ENCODE measurements at regions not wholly inside any gene's neighbourhood (a gene's known extent, or its start where the extent isn't known, plus 50 kb on each side); places are given as distances from the start of the nearest gene placed in this dataset.

DNA sequence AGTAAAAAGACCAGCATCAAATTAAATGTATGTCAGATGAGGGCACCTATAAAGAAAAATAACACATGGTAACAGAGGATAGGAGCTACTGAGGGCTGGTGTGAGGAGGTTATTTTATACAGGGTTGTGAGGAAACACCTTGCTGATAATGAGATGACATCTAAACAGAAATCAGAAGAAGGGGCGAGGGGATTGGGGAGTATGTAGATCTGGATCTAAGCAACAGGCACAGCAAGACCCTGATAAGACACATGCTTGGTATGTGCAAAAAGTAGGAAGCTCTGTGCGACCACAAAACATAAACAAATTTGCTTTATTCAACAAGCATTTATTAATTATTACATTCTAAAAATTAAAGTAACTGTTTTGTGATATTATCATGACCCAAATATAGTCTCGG is 295.4 kb downstream of the ZEB2 start:
- no peak overlapping the region for H3K27ac ChIP-seq
- DNase-seq (ENCODE audit: low read depth, low spot score): no peak

DNA sequence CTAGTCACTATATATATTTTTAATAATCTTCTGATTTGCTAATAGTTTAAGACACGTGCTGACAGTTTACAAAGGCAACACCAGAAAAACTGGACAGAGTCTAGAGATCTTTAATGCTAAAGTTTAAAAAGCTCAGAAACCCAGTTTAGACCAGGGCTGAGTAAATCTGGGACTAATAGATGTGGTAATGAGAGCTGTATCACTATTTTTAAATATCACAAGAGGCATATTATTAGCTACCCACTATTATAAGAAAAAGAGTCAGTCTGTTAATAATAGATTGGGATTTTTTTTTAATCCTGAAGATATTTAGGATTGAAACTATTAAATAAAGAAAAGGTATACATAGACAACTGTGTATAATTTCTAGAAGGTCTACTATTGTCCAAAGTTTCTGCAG is 299.9 kb downstream of the ZEB2 start:
- DNase-seq (ENCODE audit: low read depth, low spot score): no peak
- no peak overlapping the region for H3K27ac ChIP-seq

DNA sequence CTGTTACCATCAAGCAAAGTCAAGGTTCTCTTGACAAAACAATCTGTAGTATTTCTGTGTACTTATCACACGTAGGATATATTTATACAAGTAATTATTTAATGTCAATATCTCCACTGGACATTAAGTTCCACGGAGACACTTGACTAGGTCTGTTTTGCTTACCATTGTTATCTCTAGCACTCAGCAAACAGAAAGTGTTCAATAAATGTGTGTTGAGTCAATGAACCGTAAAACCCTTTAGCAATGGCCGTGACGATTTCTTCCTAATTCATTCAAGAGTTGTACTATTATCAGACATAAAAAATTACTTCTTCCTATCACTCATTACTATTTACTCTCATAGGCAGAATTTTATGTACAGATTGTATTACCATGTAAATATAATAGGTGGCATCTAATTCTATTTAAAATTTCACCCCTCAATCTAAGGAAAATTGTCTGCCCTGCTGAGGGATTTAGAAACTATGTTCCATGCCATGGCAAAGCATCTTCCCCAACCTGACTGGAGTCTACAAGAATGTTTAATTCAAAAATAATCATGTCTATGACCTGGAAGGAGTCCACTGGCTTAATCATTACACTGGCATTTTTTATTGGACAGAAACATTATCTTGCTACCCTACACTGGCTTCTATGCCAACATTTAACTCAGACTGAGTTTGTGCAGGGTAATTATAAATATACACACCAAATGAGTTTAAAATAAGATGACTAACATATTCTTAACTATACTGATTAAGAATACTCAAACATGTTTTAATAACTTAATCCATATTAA is 301.9 kb downstream of the ZEB2 start:
- no peak overlapping the region for H3K27ac ChIP-seq
- DNase-seq (ENCODE audit: low read depth, low spot score): no peak

DNA sequence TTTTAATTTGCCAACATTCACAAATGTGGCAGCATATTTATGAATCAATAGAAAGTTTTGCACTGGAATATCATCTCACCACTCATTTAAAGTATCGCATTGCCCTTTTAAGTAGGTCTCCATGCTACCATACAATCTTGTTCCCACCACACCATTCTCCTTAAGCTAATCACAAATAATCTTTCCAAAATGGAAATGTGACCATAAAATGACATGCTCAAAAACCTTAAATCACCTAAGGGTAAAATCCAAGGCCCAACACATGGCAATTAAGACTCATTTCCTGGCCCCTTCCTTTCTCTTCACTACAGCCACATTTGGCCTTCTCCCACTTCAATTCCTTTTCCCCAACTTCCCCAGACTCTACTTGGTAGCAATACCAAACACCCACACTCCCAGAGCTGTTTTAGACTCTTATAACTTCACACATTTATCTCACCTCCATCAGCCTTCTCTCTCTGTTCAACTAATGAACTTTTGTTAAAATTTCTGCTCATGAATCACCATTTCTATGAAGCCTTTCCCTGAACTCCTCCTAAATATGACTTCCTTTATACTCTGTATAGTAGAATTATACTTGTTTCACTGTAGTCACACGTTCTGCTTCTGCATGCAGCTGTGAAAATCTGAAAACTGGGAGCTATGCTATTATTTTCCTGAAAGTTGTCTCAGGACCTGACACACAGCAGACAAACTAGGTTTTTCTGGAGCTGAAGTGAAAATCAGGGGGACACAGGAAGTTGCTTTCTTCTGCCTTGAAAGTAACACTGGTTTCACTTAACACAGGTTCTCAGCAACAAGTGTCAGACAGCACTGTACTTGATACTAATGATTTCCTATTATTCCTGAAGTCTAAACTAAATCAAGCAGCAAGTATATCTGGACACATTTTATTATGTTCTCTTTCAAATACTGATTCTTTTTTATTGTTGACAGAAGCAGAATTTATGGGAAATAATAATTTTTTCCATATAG is 303.9 kb downstream of the ZEB2 start:
- H3K27ac ChIP-seq: no peak overlapping the region
- no peak for DNase-seq (ENCODE audit: low read depth, low spot score)

DNA sequence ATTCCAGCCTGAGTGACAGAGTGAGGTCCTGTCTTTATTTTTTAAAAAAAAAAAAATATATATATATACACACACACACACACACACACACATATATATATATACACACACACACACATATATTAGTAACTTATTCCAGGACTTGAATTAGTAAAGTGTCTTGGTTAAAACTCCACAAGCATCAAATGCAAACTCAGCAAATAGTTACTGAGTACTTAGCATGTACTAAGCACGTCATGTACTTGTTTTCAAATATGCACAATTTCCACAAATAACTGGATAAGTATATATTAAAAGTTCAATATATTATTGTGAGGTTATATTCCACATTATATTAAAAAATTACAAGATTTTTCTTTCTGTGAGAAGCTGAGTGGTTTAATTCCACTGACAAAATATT is 304.7 kb downstream of the ZEB2 start:
- no peak for DNase-seq (ENCODE audit: low read depth, low spot score)
- H3K27ac ChIP-seq: no peak overlapping the region

DNA sequence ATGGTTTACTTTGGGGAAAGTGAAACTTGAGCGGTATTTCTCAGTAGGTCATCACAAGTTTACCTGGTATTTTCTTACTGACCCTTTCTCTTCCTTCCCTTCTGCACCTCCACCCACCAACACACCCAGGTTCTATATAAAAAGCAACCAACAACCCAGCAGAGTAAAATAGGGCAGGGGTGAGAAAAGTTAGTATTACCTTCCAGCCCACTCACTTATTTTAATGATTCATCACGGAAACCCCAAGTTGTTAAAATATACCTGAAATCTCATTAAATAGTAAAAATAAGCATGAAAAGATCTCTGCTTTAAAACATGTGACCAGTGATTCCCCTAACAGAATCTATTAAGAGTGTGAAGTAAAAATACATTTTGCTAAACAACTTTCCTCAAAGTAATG is 306.1 kb downstream of the ZEB2 start:
- H3K27ac ChIP-seq: no peak overlapping the region
- DNase-seq (ENCODE audit: low read depth, low spot score): no peak

DNA sequence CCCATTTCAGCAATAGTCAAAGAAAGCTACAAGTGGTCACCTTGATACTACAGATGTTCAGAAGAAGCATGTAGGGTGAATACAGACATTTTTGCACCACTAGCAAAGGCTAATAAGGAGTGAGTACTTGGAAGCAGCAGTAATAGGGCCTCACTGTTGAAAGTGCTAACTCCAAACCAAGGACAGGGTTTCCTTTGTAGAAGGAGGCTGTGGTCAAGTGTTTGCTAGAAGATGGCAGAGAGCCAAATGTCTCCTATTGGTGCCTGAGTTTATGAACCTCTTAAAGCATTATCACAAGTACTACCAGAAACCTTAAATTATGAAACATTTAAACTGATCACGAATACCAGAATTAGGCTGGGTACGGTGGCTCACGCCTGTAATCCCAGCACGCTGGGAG is 308.1 kb downstream of the ZEB2 start:
- H3K27ac ChIP-seq: no peak overlapping the region
- DNase-seq (ENCODE audit: low read depth, low spot score): no peak

DNA sequence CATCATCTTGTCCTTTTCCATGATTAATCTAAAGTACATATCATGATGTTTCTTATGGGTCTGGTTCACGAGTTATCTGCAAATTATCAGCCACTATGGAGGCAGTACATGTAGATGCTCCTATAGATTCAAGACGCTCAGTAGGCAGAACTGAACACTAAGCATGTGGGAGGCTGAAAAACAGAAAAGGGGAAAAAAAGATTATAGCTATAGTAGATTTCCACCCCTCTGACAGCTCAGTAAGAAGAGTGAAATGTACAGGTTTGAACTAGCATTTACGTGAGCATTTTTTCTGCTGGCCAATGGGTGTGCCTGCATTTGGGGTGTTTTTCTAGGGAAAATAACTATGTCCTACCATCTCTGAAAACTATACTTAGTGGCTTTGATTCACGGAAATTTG is 308.9 kb downstream of the ZEB2 start:
- DNase-seq (ENCODE audit: low read depth, low spot score): no peak
- no peak overlapping the region for H3K27ac ChIP-seq

DNA sequence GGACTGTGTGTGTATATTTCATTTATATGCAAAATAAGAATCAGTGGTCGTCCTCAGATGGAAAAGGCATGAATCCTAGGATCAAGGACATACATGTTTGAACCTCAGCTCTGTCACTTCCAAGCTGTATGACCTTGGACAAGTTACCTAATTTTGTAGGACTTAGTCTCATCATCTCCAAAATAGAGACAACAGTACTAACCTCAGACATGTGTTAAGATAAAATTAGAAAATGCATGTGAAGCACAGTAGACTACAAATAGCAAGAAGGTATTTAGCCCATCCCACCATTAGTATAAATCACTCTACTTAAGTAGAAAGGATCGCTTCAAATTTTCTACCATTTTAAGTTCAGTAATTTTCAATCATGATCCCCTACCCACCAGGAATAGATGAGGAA is 309.8 kb downstream of the ZEB2 start:
- no peak for DNase-seq (ENCODE audit: low read depth, low spot score)
- no peak overlapping the region for H3K27ac ChIP-seq

DNA sequence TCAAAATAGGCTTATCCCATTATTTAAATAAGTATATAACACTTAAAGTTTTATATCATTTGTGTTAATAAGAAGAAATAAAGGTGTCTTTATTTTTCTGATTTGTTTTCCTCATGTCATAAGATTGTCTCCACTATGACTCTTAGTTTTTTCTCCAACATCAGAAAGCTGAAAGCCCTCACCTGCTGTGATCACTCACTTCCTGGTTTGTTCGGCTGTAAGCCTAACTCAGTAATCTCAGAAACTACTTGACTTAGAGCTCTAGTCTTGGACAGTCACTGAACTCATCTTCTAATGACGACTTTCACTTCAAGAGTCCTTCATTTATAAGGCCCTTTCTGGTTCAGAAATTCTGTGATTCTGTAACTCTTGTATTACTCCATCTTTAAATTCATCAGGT is 311.0 kb downstream of the ZEB2 start:
- H3K27ac ChIP-seq: no peak overlapping the region
- DNase-seq (ENCODE audit: low read depth, low spot score): no peak

DNA sequence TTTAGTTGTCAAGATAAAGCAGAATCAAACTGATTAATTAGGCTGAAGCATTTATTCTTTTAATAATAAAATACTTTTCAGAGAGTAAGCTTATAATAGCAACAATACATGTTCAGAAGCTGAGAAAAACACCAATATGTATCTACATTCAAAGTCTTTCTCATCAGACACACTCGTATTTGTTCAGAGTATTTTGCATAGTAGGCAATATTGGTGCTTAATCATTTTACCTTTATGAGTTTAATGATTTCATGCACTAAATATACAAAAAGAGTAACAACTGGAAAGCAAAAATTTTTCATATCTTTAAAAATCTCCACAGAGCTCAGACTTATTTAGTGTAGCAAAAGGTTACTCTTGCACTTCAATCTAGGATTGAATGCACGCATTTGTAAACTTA is 313.9 kb downstream of the ZEB2 start:
- no peak for DNase-seq (ENCODE audit: low read depth, low spot score)
- no peak overlapping the region for H3K27ac ChIP-seq

DNA sequence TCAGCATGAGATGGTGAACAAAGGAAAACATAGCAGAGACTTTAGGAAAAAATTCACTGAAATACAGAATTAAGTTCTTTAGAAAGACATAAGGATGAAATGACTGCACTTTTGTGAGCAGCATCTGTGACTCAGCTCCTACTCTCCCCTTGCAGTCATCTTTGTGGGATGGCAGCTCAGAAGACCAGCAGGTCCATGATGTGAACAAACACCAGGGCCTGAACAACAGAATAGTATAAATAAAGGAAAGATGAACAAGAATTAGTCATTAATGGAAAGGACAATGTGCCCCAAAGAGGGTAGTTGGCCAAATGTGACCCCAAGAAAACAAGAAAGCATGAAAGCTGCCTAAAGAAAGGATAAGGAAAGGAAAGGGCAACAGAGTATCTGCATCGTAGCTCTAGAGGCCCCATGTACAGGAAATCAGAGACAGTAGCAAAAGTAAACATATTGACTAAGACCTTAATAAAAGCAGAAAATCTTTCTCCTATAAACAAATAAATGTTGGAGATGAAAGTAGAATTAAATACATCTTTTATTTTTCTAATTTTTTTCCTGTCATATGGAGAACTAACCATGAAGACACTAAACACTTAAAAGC is 318.0 kb downstream of the ZEB2 start:
- DNase-seq (ENCODE audit: low read depth, low spot score): no peak
- no peak overlapping the region for H3K27ac ChIP-seq

DNA sequence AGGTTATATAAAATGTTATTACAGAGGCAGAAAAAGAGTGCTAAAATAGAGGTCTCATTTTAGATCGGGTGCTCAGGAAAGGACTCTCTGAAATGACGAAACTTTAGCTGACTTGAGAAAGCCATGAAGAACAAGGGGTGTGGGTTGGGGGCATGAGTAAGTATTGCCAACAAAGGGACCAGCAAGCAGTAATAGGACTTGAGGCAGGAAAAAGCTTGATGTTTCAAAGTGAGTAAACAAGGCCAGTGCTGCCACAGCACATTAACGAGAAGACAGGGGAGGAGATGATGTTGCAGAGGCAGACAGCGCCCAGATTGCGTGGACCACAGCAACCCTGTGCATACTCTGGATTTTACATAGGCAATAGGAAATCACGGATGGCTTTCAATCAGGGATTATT is 318.8 kb downstream of the ZEB2 start:
- H3K27ac ChIP-seq: no peak overlapping the region
- DNase-seq (ENCODE audit: low read depth, low spot score): no peak

DNA sequence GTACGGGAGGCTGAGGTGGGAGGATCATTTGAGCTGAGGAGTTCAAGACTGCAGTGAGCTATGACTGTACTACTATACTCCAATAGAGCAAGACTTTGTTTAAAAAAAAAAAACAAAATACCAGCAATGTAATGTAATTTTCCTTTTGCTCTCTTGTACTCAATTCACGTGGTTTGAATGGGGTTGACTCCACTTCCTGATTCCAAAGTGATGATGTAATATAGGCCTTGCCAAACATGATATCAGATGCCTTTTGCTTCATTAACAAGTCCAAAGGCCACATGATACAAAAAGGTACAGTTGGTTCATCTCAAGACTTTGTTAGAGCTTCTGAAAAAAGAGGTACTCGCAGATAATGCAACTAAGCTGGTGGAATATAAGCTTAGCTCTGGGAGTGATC is 321.8 kb downstream of the ZEB2 start:
- H3K27ac ChIP-seq: no peak overlapping the region
- DNase-seq (ENCODE audit: low read depth, low spot score): peak; percentile 3

DNA sequence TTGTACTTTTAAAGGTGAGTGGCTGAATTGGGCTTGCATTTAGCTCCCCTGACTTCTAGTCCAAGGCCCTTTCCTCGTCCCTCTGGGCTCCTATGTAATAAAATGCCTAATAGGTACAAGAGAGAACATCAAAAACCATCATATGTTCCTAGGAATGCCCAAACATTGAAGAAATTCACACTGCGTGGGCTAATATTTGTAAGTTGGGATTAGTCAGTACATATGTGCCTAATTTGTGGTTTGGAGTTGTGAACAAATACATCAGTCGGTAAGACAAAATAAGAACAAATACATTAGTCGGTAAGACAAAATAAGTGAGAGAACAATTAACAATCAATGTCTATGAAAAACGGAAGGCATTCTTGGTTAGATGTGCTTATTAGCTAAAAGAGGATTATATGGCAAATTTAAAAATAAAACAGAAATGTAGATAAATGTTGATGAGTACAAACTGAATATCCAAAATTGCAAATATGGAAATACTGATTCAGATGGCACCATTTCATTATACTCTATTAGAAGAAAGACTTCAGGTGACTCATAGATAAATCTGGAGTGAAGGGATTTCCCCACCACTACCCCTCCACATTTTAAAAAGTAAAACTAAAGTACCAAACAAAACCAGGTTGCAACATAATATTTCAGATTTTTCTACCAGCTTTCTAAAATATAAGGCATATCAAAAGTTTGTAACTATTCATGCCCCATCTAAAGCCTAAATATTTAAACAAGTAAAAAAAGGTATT is 325.4 kb downstream of the ZEB2 start:
- DNase-seq (ENCODE audit: low read depth, low spot score): no peak
- no peak overlapping the region for H3K27ac ChIP-seq

DNA sequence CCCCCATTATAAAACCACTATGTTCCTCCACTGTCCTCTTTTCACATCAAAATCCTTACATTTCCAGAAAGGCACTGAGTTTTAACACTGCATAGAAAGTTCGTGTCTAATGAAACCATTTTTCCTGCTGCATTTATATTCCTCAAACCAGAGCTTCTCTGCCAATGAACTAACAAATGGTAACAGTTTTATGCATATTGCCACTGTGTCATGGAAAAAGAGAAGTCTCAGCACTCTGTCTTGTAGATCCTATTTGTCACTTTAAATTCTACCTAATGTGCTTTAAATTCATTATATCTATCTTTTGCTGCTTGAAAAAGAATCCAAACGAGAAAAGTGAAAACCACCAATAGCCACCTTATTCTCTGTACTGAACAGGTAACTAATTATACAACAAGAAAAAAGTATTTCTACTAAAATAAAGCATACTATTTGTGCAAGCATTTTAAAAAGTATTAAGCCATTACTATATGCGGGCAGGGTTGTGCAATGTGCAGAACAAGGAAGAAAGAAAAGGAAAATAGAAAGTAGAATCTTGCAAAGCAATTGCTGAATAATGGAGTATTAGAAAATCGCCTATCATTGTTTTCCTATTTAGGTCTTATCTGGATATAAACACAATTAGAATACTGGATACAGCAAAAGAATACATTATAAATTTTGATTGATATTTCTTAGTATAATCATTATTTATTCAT is 328.9 kb downstream of the ZEB2 start:
- H3K27ac ChIP-seq: no peak overlapping the region
- DNase-seq (ENCODE audit: low read depth, low spot score): no peak

DNA sequence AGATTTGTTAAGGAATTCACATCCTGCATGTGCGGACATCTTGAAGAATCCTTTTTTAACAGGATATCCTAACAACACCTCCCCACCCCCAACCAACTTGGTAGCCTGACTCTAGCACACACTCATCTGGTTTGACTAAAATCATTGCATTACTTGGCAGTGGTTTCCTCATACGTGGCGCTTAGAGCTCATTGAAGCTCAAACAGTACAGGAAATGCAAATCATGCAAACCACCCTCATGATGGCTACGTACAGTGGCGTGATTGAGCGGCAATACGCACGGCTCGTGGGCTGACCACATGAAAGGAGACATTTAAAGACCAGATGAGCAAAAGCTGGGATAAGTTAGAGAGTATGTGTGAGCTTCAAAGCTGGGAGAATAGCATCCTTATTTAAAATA is 336.2 kb downstream of the ZEB2 start:
- DNase-seq (ENCODE audit: low read depth, low spot score): no peak
- H3K27ac ChIP-seq: no peak overlapping the region

DNA sequence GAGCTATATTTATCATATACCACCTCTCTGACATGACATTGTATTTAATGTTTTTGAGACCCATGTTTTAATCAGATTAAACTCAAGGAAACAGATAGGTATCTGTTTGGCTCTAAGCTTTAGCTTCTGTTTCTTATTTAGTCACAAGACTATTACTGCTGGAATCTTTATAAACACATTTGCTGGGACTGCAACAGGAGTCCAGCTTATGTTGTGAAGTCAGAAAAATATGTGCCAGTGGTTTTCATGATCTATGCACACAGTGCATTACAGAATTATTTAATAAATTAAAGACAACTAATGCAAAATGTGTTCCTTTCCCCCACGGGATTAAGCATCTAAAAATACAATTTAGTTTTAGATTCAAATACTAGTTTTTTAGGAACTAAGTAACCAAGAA is 338.9 kb downstream of the ZEB2 start:
- no peak for DNase-seq (ENCODE audit: low read depth, low spot score)

DNA sequence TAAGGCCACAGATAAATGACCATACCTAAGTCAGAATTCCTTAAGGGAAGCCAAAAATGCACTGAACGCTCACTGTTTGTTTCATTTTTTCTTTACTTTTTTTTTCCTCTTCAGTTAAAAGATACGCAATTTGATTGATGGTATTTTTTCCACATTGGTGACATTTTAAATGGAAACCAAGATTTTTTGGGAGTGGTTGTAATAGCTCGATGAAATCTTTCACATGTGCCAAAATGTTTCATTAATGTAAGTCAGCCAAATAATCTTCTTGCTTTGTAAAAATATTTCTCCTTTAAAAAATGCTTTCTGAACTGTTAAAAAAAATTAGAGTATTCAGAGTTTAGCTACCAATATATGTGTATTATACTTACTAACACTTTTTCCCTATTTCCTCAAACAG is 339.8 kb downstream of the ZEB2 start:
- DNase-seq (ENCODE audit: low read depth, low spot score): no peak
- H3K27ac ChIP-seq: no peak overlapping the region

More for the DNA sequence above, 338.9 kb downstream of the ZEB2 start:
- H3K27ac ChIP-seq: no peak overlapping the region

DNA sequence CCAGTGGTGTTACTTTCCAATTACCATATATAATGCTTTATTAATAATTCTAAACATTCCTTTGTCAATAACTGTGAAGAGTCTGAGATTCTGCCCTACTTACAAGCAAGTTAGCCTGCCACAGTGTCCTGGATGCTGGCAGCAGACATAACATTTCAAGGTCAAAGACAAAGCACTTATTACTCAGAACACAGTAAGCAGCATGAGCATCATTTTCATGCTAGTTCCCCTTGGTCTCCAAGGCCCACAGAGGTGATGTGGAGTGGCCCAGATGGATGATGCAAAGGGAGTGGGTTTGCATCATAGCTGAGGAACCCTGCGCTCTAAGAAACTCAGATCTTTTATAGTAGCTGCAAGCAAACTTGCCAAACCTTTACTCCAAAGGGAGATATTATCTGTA is 349.7 kb downstream of the ZEB2 start:
- H3K27ac ChIP-seq: no peak overlapping the region
- no peak for DNase-seq (ENCODE audit: low read depth, low spot score)
